IMR-90 (cell line): ENCODE measurements at regions not wholly inside any gene's neighbourhood (a gene's known extent, or its start where the extent isn't known, plus 50 kb on each side); places are given as distances from the start of the nearest gene placed in this dataset.
A peak's percentile ranks its signal among the peaks of the same experiment; 100 is the strongest.

Experiments used
- ATAC-seq: fragments of 200-7000 bp; cut with Tn5 transposase; 2 replicates; pipeline ENCODE4 v1.9.1; 2020; ENCODE audit warnings: low read depth, mild to moderate bottlenecking, moderate library complexity
- BruUV-seq: library from RNA; stranded (reverse); fragments of 400-500 nt; replicated peaks from 2 replicates; lab custom pipeline; 2021; lab: Mats Ljungman, UMichigan
- CTCF ChIA-PET: fragments of 300-600 bp; formaldehyde crosslinking; extraction: SDS; loops from one replicate; lab custom pipeline; 2021; ENCODE audit warnings: antibody characterized with exemption; lab: Yijun Ruan, JAX
- POLR2A ChIA-PET: fragments of 300-600 bp; sonication (Branson Sonifier 250); formaldehyde crosslinking; loops from one replicate; lab custom pipeline; 2022; ENCODE audit warnings: antibody characterized with exemption; ENCODE audit not compliant: unreplicated experiment; lab: Charles Lee
- DNase-seq: peaks from one replicate; pipeline ENCODE4 v3.0.0; 2013
- H2AFZ ChIP-seq: replicated peaks from 2 replicates; pipeline ENCODE3; 2013; ENCODE audit warnings: low read length, mild to moderate bottlenecking; ENCODE audit not compliant: poor library complexity
- H2AK5ac ChIP-seq: 2 replicates; pipeline ENCODE4 v1.6.1; 2013; ENCODE audit warnings: low read depth, low read length, inconsistent platforms
- H2AK9ac ChIP-seq: replicated peaks from 2 replicates; pipeline ENCODE3; 2013; ENCODE audit warnings: mild to moderate bottlenecking, low read depth, low read length, moderate library complexity; ENCODE audit not compliant: poor library complexity
- H2BK120ac ChIP-seq: 2 replicates; pipeline ENCODE4 v1.6.1; 2013; ENCODE audit warnings: low read depth, low read length, inconsistent platforms
- H2BK15ac ChIP-seq: 3 replicates; pipeline ENCODE4 v1.6.1; 2013; ENCODE audit warnings: low read depth, low read length, inconsistent platforms
- H2BK20ac ChIP-seq: 2 replicates; pipeline ENCODE4 v1.6.1; 2013; ENCODE audit warnings: low read depth, mild to moderate bottlenecking, inconsistent platforms, low read length, moderate library complexity
- H2BK5ac ChIP-seq: 2 replicates; pipeline ENCODE4 v1.6.1; 2013; ENCODE audit warnings: mild to moderate bottlenecking, low read depth, low read length, inconsistent platforms; ENCODE audit not compliant: poor library complexity, severe bottlenecking
- H3K14ac ChIP-seq: replicated peaks from 2 replicates; pipeline ENCODE4 v1.6.1; 2013; ENCODE audit warnings: low read depth, low read length, inconsistent platforms
- H3K18ac ChIP-seq: 2 replicates; pipeline ENCODE4 v1.6.1; 2013; ENCODE audit warnings: low read depth, low read length, control low read depth
- H3K23ac ChIP-seq: 2 replicates; pipeline ENCODE4 v1.6.1; 2013; ENCODE audit warnings: low read depth, low read length, inconsistent platforms
- H3K27ac ChIP-seq: 2 replicates; pipeline ENCODE4 v1.5.1; 2013; ENCODE audit warnings: mild to moderate bottlenecking, control low read depth, low read length; ENCODE audit not compliant: insufficient read depth
- H3K27me3 ChIP-seq: 2 replicates; pipeline ENCODE4 v1.6.1; 2013; ENCODE audit warnings: low read length; ENCODE audit not compliant: control insufficient read depth, insufficient read depth
- H3K36me3 ChIP-seq: 2 replicates; pipeline ENCODE4 v1.6.1; 2013; ENCODE audit warnings: low read length, mixed read lengths; ENCODE audit not compliant: control insufficient read depth, insufficient read depth
- H3K4ac ChIP-seq: 2 replicates; pipeline ENCODE4 v1.6.1; 2013; ENCODE audit warnings: low read depth, low read length, inconsistent platforms
- H3K4me1 ChIP-seq: 2 replicates; pipeline ENCODE4 v1.6.1; 2013; ENCODE audit warnings: low read length, mixed read lengths; ENCODE audit not compliant: control insufficient read depth, insufficient read depth
- H3K4me2 ChIP-seq: 2 replicates; pipeline ENCODE4 v1.6.1; 2013; ENCODE audit warnings: low read depth, mild to moderate bottlenecking, control low read depth, low read length, moderate library complexity
- H3K4me3 ChIP-seq: 2 replicates; pipeline ENCODE4 v1.5.1; 2013; ENCODE audit warnings: low read depth, mild to moderate bottlenecking, control low read depth, low read length, moderate library complexity; ENCODE audit not compliant: insufficient read depth
- H3K56ac ChIP-seq: 2 replicates; pipeline ENCODE4 v1.6.1; 2013; ENCODE audit warnings: low read length, inconsistent platforms; ENCODE audit not compliant: insufficient read depth; ENCODE audit errors: extremely low read depth
- H3K79me1 ChIP-seq, 2 experiments: 2 replicates each; pipeline ENCODE4 v1.6.1; 2013; ENCODE audit warnings: low read length in 2 of 2, inconsistent platforms in 1 of 2, low read depth in 1 of 2
- H3K9ac ChIP-seq: 2 replicates; pipeline ENCODE4 v1.6.1; 2013; ENCODE audit warnings: low read depth, low read length, control low read depth
- H3K9me1 ChIP-seq: 2 replicates; pipeline ENCODE4 v1.6.1; 2013; ENCODE audit warnings: low read length, inconsistent platforms; ENCODE audit not compliant: insufficient read depth
- H3K9me3 ChIP-seq: 2 replicates; pipeline ENCODE4 v1.6.1; 2013; ENCODE audit warnings: low read length; ENCODE audit not compliant: control insufficient read depth, insufficient read depth
- H4K20me1 ChIP-seq: 2 replicates; pipeline ENCODE4 v1.6.1; 2013; ENCODE audit warnings: low read length, inconsistent platforms; ENCODE audit not compliant: insufficient read depth
- H4K5ac ChIP-seq: 2 replicates; pipeline ENCODE4 v1.6.1; 2013; ENCODE audit warnings: mild to moderate bottlenecking, low read depth, low read length, control low read depth
- H4K8ac ChIP-seq, 2 experiments: 2 replicates each; pipeline ENCODE4 v1.6.1; 2013; ENCODE audit warnings: low read depth in 2 of 2, low read length in 2 of 2, control low read depth in 1 of 2, inconsistent platforms in 1 of 2
- H4K91ac ChIP-seq: 2 replicates; pipeline ENCODE4 v1.6.1; 2013; ENCODE audit warnings: low read depth, low read length, inconsistent platforms; ENCODE audit not compliant: insufficient read depth
- BHLHE40 ChIP-seq: fragments of 150-350 bp; IDR thresholded peaks from 2 replicates; pipeline ENCODE4 v1.6.1; 2016; ENCODE audit warnings: mild to moderate bottlenecking, low read depth, low read length
- CEBPB ChIP-seq: IDR thresholded peaks from 2 replicates; pipeline ENCODE4 v1.6.1; 2012; ENCODE audit warnings: low read depth, low read length, improper control_type of control experiment
- ELK1 ChIP-seq: fragments of 150-350 bp; IDR thresholded peaks from 2 replicates; pipeline ENCODE4 v1.6.1; 2016; ENCODE audit warnings: low read depth, mild to moderate bottlenecking, low read length, moderate library complexity, borderline replicate concordance
- FOS ChIP-seq: fragments of 150-350 bp; IDR thresholded peaks from 2 replicates; pipeline ENCODE4 v1.6.1; 2016; ENCODE audit warnings: low read depth, low read length
- MAZ ChIP-seq: IDR thresholded peaks from 2 replicates; pipeline ENCODE4 v1.6.1; 2012; ENCODE audit warnings: low read depth, mild to moderate bottlenecking, low read length, improper control_type of control experiment, moderate library complexity, borderline replicate concordance
- MXI1 ChIP-seq: IDR thresholded peaks from 2 replicates; pipeline ENCODE4 v1.6.1; 2012; ENCODE audit warnings: low read depth, mild to moderate bottlenecking, low read length, moderate library complexity, borderline replicate concordance
- POLR2A ChIP-seq: IDR thresholded peaks from 2 replicates; pipeline ENCODE4 v1.6.1; 2012; ENCODE audit warnings: mild to moderate bottlenecking, low read depth, low read length
- RAD21 ChIP-seq: IDR thresholded peaks from 2 replicates; pipeline ENCODE4 v1.6.1; 2012; ENCODE audit warnings: low read length, improper control_type of control experiment
- WGBS, 2 experiments: methylation state at CpG; one replicate each; pipeline versions ENCODE4 v1.1.5 to v1.1.7; 2013; ENCODE audit warnings: missing lambda C conversion rate in 2 of 2; ENCODE audit not compliant: insufficient read length in 1 of 2; ENCODE audit errors: extremely low coverage in 2 of 2; 5-methylcytosine and 5-hydroxymethylcytosine counted together
- dilution Hi-C: fragments of 300-500 bp; cut with HindIII; formaldehyde crosslinking; loops from one replicate; pipeline ENCODE4 v1.14.3; 2018; ENCODE audit warnings: low sequenced_read_pairs; ENCODE audit not compliant: unreplicated experiment
- in situ Hi-C: fragments of 300-500 bp; cut with MboI; formaldehyde crosslinking; loops from 3 replicates; pipeline ENCODE4 v1.14.3; 2019; ENCODE audit warnings: low sequenced_read_pairs, inconsistent platforms, mixed read lengths
- intact Hi-C: fragments of 100-400 bp; cut with micrococcal nuclease; formaldehyde crosslinking; loops from 2 replicates; pipeline ENCODE4 v1.10.0; 2022
- TF ChIP-seq, protein P1 (sequence below): conservative IDR thresholded peaks from 2 replicates; pipeline ENCODE4 v1.5.1; 2012; ENCODE audit warnings: mild to moderate bottlenecking, low read depth, low read length, improper control_type of control experiment

DNA sequence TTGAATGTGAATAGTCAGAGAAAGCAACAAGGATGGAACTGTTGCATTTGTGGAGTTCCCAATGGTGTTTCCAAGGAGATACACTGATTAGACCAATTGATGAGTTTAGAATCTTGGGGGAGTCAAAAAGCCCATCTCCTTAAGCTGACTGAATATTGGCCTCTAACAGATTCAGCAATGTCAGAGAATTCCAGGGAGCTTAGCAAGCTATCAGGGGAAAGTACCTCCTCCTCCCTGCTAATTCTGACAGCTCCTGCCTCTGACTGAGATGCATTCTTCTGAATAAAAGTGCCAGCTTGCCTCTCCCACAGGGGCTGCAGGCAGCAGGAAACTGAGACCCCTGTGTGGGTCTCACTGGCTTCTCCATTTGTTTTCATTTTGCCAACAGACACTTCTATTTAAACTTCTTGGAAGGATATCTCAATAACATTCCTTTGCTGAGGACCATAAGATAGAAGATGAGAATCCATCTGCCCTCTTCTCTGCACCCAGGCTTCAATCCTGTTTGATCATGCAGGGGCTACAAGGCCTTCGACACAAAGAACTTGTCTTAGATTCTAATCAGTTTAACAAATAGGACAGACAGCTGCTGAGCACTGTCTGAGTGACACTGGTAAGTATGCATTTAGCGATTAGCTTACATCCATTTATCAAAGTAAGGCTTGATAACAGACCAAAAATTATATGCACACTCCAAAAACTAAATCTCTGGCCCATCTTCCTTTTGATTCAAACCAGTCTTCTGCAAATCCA lies 1080.8 kb downstream of the TUSC7 start:
- H2BK5ac ChIP-seq: no peak overlapping the region
- H3K9me3 ChIP-seq: no peaks in the 10 kb centered on the region
- TF ChIP-seq ELK1: no peak
- TF ChIP-seq BHLHE40: no peak
- TF ChIP-seq CEBPB: no peak
- TF ChIP-seq MAZ: no peak
- TF ChIP-seq RAD21: no peak
- TF ChIP-seq MXI1: no peak
- no peak for TF ChIP-seq FOS
- TF ChIP-seq, protein P1, sequence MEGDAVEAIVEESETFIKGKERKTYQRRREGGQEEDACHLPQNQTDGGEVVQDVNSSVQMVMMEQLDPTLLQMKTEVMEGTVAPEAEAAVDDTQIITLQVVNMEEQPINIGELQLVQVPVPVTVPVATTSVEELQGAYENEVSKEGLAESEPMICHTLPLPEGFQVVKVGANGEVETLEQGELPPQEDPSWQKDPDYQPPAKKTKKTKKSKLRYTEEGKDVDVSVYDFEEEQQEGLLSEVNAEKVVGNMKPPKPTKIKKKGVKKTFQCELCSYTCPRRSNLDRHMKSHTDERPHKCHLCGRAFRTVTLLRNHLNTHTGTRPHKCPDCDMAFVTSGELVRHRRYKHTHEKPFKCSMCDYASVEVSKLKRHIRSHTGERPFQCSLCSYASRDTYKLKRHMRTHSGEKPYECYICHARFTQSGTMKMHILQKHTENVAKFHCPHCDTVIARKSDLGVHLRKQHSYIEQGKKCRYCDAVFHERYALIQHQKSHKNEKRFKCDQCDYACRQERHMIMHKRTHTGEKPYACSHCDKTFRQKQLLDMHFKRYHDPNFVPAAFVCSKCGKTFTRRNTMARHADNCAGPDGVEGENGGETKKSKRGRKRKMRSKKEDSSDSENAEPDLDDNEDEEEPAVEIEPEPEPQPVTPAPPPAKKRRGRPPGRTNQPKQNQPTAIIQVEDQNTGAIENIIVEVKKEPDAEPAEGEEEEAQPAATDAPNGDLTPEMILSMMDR: no peak
- TF ChIP-seq POLR2A: no peak
- H2AFZ ChIP-seq: no peak overlapping the region
- peak; percentile 62 for ATAC-seq
- H3K14ac ChIP-seq: no peak overlapping the region; the same call in 1 of the 2 replicates
- no peaks in the 10 kb centered on the region for H3K27me3 ChIP-seq
- H3K4me2 ChIP-seq: no peak overlapping the region
- peak; percentile 57 for DNase-seq
- no TSS peak for BruUV-seq
- H2AK5ac ChIP-seq: peak overlapping the region; percentile 75; the same call in 1 of the 2 replicates
- 0 out of 2 replicates have a peak overlapping the region, but pooled peaks have one; percentile 11 for H3K23ac ChIP-seq
- no peak overlapping the region; the same call in 1 of the 2 replicates for H3K18ac ChIP-seq
- H2BK15ac ChIP-seq: 0 out of 3 replicates have a peak overlapping the region, but pooled peaks have one; percentile 47
- H3K56ac ChIP-seq: no peak overlapping the region
- WGBS, 2 experiments: no CpG with 5 or more reads among the region's 2 CpGs
- H2BK20ac ChIP-seq: peak overlapping the region; percentile 16
- peak overlapping the region; percentile 31 for H4K91ac ChIP-seq
- H2AK9ac ChIP-seq: no peak overlapping the region
- no peaks in the 10 kb centered on the region; the same call in 1 of the 2 replicates for H4K20me1 ChIP-seq
- H3K4me1 ChIP-seq: peaks cover 12% of the 10 kb centered on the region
- H3K27ac ChIP-seq: no peak overlapping the region
- in situ Hi-C loops: no loop called here
- intact Hi-C loops: no loop called here
- H3K79me1 ChIP-seq: no peaks in the 10 kb centered on the region
- POLR2A ChIA-PET: no interaction called here
- no peaks in the 10 kb centered on the region for H3K36me3 ChIP-seq
- 0 out of 2 replicates have a peak overlapping the region, but pooled peaks have one; percentile 52 for H3K4ac ChIP-seq
- CTCF ChIA-PET: interaction anchor here (1.3 kb wide), 1 partner anchor 15 kb away, joined by 3 read pairs; no protein-coding TSS in a partner anchor
- H2BK120ac ChIP-seq: peak overlapping the region; percentile 83
- H3K9me1 ChIP-seq: peaks cover 4% of the 10 kb centered on the region
- H3K9ac ChIP-seq: no peak overlapping the region
- no peak overlapping the region for H4K5ac ChIP-seq
- no peak overlapping the region for H3K4me3 ChIP-seq
- dilution Hi-C loops: no loop called here
- peak overlapping the region in 1 of 2 experiments; percentile 59; a peak in 1 of 4 replicates for H4K8ac ChIP-seq
